ENCODE measurements at regions not wholly inside any gene's neighbourhood (a gene's known extent, or its start where the extent isn't known, plus 50 kb on each side); places are given as distances from the start of the nearest gene placed in this dataset.

- intact Hi-C loops (cut with DNase I): no loop called here
- TF ChIP-seq CTCF (IDR thresholded peaks at IDR 0.05) (no peak), POLR2A (IDR thresholded peaks at IDR 0.05) (no peak), POLR2AphosphoS5 (IDR thresholded peaks at IDR 0.05) (no peak)
- DNase-seq (ENCODE audit: low spot score): no peak
- no peak overlapping the region for H3K27ac ChIP-seq
- no peak overlapping the region for H3K4me3 ChIP-seq
- no peaks in the 10 kb centered on the region for H3K36me3 ChIP-seq
- H3K4me1 ChIP-seq (replicated peaks): no peaks in the 10 kb centered on the region
- 77% methylated on average over 7 of the region's 7 CpGs for WGBS
- H3K9me3 ChIP-seq: no peaks in the 10 kb centered on the region
- H3K27me3 ChIP-seq (replicated peaks; ENCODE audit: insufficient read depth): no peaks in the 10 kb centered on the region
Observed at GRCh38 chr17:34485999-34486398, 93.4 kb upstream of the TMEM132E start.

GRCh38 chr17:34484193-34484733, 95.1 kb upstream of the TMEM132E start:
- 75% methylated on average over 8 of the region's 8 CpGs for WGBS
- DNase-seq (ENCODE audit: low spot score): no peak
- Histone ChIP-seq H3K4me3 (no peak overlapping the region), H3K4me1 (replicated peaks) (no peaks in the 10 kb centered on the region), H3K27me3 (replicated peaks; ENCODE audit: insufficient read depth) (no peaks in the 10 kb centered on the region), H3K9me3 (no peaks in the 10 kb centered on the region), H3K36me3 (no peaks in the 10 kb centered on the region), H3K27ac (no peak overlapping the region)
- intact Hi-C loops (cut with DNase I): no loop called here
- TF ChIP-seq CTCF (IDR thresholded peaks at IDR 0.05) (no peak), POLR2AphosphoS5 (IDR thresholded peaks at IDR 0.05) (no peak), POLR2A (IDR thresholded peaks at IDR 0.05) (no peak)

- 69% methylated on average over 7 of the region's 7 CpGs for WGBS
- H3K9me3 ChIP-seq: no peaks in the 10 kb centered on the region
- no peak overlapping the region for H3K4me3 ChIP-seq
- no peaks in the 10 kb centered on the region for H3K36me3 ChIP-seq
- DNase-seq (ENCODE audit: low spot score): no peak
- no peak overlapping the region for H3K27ac ChIP-seq
- H3K27me3 ChIP-seq (replicated peaks; ENCODE audit: insufficient read depth): no peaks in the 10 kb centered on the region
- intact Hi-C loops (cut with DNase I): no loop called here
- no peaks in the 10 kb centered on the region for H3K4me1 ChIP-seq (replicated peaks)
- no peak for TF ChIP-seq POLR2A (IDR thresholded peaks at IDR 0.05)
- TF ChIP-seq POLR2AphosphoS5 (IDR thresholded peaks at IDR 0.05): no peak
- no peak for TF ChIP-seq CTCF (IDR thresholded peaks at IDR 0.05)
Observed at GRCh38 chr17:34482730-34483129, 96.7 kb upstream of the TMEM132E start.

GRCh38 chr17:34481779-34482178, 97.6 kb upstream of the TMEM132E start:
- no peak for DNase-seq (ENCODE audit: low spot score)
- intact Hi-C loops (cut with DNase I): no loop called here
- Histone ChIP-seq H3K36me3 (no peaks in the 10 kb centered on the region), H3K27ac (no peak overlapping the region), H3K27me3 (replicated peaks; ENCODE audit: insufficient read depth) (no peaks in the 10 kb centered on the region), H3K4me3 (no peak overlapping the region), H3K9me3 (no peaks in the 10 kb centered on the region), H3K4me1 (replicated peaks) (no peaks in the 10 kb centered on the region)
- no peak for TF ChIP-seq CTCF (IDR thresholded peaks at IDR 0.05)
- TF ChIP-seq POLR2AphosphoS5 (IDR thresholded peaks at IDR 0.05): no peak
- no peak for TF ChIP-seq POLR2A (IDR thresholded peaks at IDR 0.05)
- 15% methylated on average over 1 of the region's 1 CpG for whole genome bisulfite sequencing

- intact Hi-C loops (cut with DNase I): no loop called here
- no peak for DNase-seq (ENCODE audit: low spot score)
- TF ChIP-seq POLR2AphosphoS5 (IDR thresholded peaks at IDR 0.05) (no peak), CTCF (IDR thresholded peaks at IDR 0.05) (no peak), POLR2A (IDR thresholded peaks at IDR 0.05) (no peak)
- Histone ChIP-seq H3K27ac (no peak overlapping the region), H3K9me3 (no peaks in the 10 kb centered on the region), H3K36me3 (no peaks in the 10 kb centered on the region), H3K4me3 (no peak overlapping the region), H3K27me3 (replicated peaks; ENCODE audit: insufficient read depth) (no peaks in the 10 kb centered on the region), H3K4me1 (replicated peaks) (no peaks in the 10 kb centered on the region)
- 58% methylated on average over 6 of the region's 6 CpGs for WGBS
Observed at GRCh38 chr17:34479371-34479770, 100.0 kb upstream of the TMEM132E start.

All from prostate gland (tissue), 2 donors.